Thymus (tissue), 11 donors: ENCODE measurements at regions not wholly inside any gene's neighbourhood (a gene's known extent, or its start where the extent isn't known, plus 50 kb on each side); places are given as distances from the start of the nearest gene placed in this dataset.

Experiments used
- DNase-seq, 9 donors: peaks; one replicate each; pipeline ENCODE4 v3.0.0-alpha.2; 2013; ENCODE audit warnings: low spot score in 9 of 9, low read depth in 6 of 9, missing footprints in 1 of 9
- H3K27ac ChIP-seq, 2 donors: one replicate each; pipeline ENCODE4 v1.5.1; 2013; ENCODE audit warnings: control low read depth in 1 of 2, low read depth in 1 of 2, low read length in 1 of 2, mild to moderate bottlenecking in 1 of 2, moderate library complexity in 1 of 2
- H3K27me3 ChIP-seq, 2 donors: one replicate each; pipeline ENCODE4 v1.5.1; 2013; ENCODE audit warnings: low read length in 1 of 2; ENCODE audit not compliant: control insufficient read depth in 2 of 2, insufficient read depth in 1 of 2
- H3K36me3 ChIP-seq, 2 donors: one replicate each; pipeline ENCODE4 v1.5.1; 2013; ENCODE audit warnings: low read length in 1 of 2, mild to moderate bottlenecking in 1 of 2, moderate library complexity in 1 of 2; ENCODE audit not compliant: control insufficient read depth in 2 of 2, insufficient read depth in 2 of 2
- H3K4me1 ChIP-seq, 2 donors: one replicate each; pipeline ENCODE4 v1.5.1; 2013; ENCODE audit warnings: low read length in 2 of 2; ENCODE audit not compliant: control insufficient read depth in 2 of 2, insufficient read depth in 2 of 2
- H3K4me3 ChIP-seq, 2 donors: one replicate each; pipeline ENCODE4 v1.5.1; 2013; ENCODE audit warnings: low read length in 2 of 2, control low read depth in 1 of 2, mild to moderate bottlenecking in 1 of 2
- H3K9me3 ChIP-seq, 2 donors: one replicate each; pipeline ENCODE4 v1.5.1; 2013; ENCODE audit warnings: low read length in 1 of 2, mild to moderate bottlenecking in 1 of 2; ENCODE audit not compliant: control insufficient read depth in 2 of 2, insufficient read depth in 1 of 2
- WGBS: extraction: QIAGEN DNeasy Blood & Tissue Kit; methylation state at CpG from one replicate; pipeline ENCODE4 v1.1.7; 2013; 5-methylcytosine and 5-hydroxymethylcytosine counted together
- donor health status: healthy.

GRCh38 chrX:10938365-10938923 is 172.7 kb upstream of the HCCS start:
- Histone ChIP-seq H3K9me3 (no peaks in the 10 kb centered on the region), H3K36me3 (no peaks in the 10 kb centered on the region), H3K27ac (no peak overlapping the region), H3K27me3 (no peaks in the 10 kb centered on the region), H3K4me1 (no peaks in the 10 kb centered on the region), H3K4me3 (no peak overlapping the region)
- WGBS: 94% methylated on average over 6 of the region's 6 CpGs
- no peak for DNase-seq

DNA sequence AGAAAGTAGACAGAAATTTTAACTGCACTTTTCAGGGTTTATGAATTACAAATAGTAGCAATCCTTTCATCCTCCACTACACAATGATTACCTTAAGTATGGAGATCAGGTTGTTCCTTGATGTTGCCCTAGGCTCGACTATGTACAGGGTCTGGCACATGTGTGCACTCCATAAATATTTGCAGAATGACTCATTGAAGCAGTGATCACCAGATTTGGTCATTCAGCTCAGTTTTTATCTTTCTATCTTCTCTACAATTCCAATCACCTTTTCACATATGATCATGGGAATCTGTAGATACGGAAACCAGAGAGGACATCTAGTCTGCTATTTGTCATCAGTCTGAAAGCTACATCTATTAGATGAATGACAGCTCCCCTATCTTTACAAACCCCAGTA is 171.7 kb upstream of the HCCS start:
- no peak overlapping the region for H3K4me3 ChIP-seq
- no peaks in the 10 kb centered on the region for H3K27me3 ChIP-seq
- H3K4me1 ChIP-seq: no peaks in the 10 kb centered on the region
- 95% methylated on average over 2 of the region's 2 CpGs for WGBS
- no peak for DNase-seq
- H3K27ac ChIP-seq: no peak overlapping the region
- no peaks in the 10 kb centered on the region for H3K9me3 ChIP-seq
- no peaks in the 10 kb centered on the region for H3K36me3 ChIP-seq

- Histone ChIP-seq H3K27me3 (no peaks in the 10 kb centered on the region), H3K4me3 (no peak overlapping the region), H3K4me1 (no peaks in the 10 kb centered on the region), H3K27ac (no peak overlapping the region), H3K36me3 (no peaks in the 10 kb centered on the region), H3K9me3 (no peaks in the 10 kb centered on the region)
- 94% methylated on average over 8 of the region's 8 CpGs for WGBS
- no peak for DNase-seq
Measured at GRCh38 chrX:10944136-10944885, 166.8 kb upstream of the HCCS start.

- Histone ChIP-seq H3K27ac (no peak overlapping the region), H3K9me3 (no peaks in the 10 kb centered on the region), H3K36me3 (no peaks in the 10 kb centered on the region), H3K4me3 (no peak overlapping the region), H3K4me1 (no peaks in the 10 kb centered on the region), H3K27me3 (no peaks in the 10 kb centered on the region)
- no peak for DNase-seq
- 90% methylated on average over 4 of the region's 4 CpGs for WGBS
Measured at GRCh38 chrX:10945498-10945897, 165.6 kb upstream of the HCCS start.

GRCh38 chrX:10949541-10949940 is 161.6 kb upstream of the HCCS start:
- Histone ChIP-seq H3K4me1 (no peaks in the 10 kb centered on the region), H3K27ac (no peak overlapping the region), H3K36me3 (no peaks in the 10 kb centered on the region), H3K9me3 (peaks cover 1 to 14% of the 10 kb centered on the region in 2 donors), H3K4me3 (no peak overlapping the region), H3K27me3 (no peaks in the 10 kb centered on the region)
- DNase-seq: no peak

- H3K4me3 ChIP-seq: no peak overlapping the region
- no peaks in the 10 kb centered on the region for H3K4me1 ChIP-seq
- DNase-seq: no peak
- H3K27me3 ChIP-seq: no peaks in the 10 kb centered on the region
- no peaks in the 10 kb centered on the region for H3K36me3 ChIP-seq
- H3K27ac ChIP-seq: no peak overlapping the region
- peaks cover 1 to 14% of the 10 kb centered on the region in 2 donors for H3K9me3 ChIP-seq
- WGBS: 46% methylated on average over 5 of the region's 5 CpGs
Measured at GRCh38 chrX:10952619-10953018, 158.5 kb upstream of the HCCS start.

- Histone ChIP-seq H3K9me3 (no peaks in the 10 kb centered on the region), H3K27me3 (no peaks in the 10 kb centered on the region), H3K36me3 (no peaks in the 10 kb centered on the region), H3K4me1 (no peaks in the 10 kb centered on the region), H3K27ac (no peak overlapping the region), H3K4me3 (no peak overlapping the region)
- no peak for DNase-seq
- 97% methylated on average over 8 of the region's 8 CpGs for WGBS
Measured at GRCh38 chrX:10965174-10965798, 145.8 kb upstream of the HCCS start.

GRCh38 chrX:10966057-10966456 is 145.1 kb upstream of the HCCS start:
- no peak for DNase-seq
- 94% methylated on average over 1 of the region's 1 CpG for WGBS
- Histone ChIP-seq H3K9me3 (no peaks in the 10 kb centered on the region), H3K36me3 (no peaks in the 10 kb centered on the region), H3K4me1 (no peaks in the 10 kb centered on the region), H3K27ac (no peak overlapping the region), H3K4me3 (no peak overlapping the region), H3K27me3 (no peaks in the 10 kb centered on the region)

DNA sequence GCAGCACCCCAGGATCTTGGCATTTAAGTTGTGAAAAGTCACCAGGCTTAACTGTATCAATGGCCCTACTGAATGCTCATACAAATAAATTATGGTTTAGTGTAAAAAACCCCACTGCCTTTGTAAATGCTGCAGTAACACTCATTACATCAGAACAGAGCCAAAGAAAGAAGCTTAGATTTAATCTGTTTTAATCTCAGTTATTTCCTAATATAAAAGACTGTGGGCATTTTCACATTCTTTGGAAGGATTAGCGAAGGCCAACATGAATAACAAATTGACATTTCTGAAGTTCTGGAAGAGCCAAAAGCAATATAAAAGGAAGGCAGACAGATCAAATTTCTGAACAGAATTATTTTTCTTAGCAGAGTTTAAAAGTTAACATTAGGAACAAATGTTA is 140.0 kb upstream of the HCCS start:
- H3K9me3 ChIP-seq: no peaks in the 10 kb centered on the region
- H3K4me1 ChIP-seq: no peaks in the 10 kb centered on the region
- WGBS: 82% methylated on average over 1 of the region's 1 CpG
- no peak overlapping the region for H3K4me3 ChIP-seq
- H3K27me3 ChIP-seq: no peaks in the 10 kb centered on the region
- no peak for DNase-seq
- no peaks in the 10 kb centered on the region for H3K36me3 ChIP-seq
- H3K27ac ChIP-seq: no peak overlapping the region
